ENCODE measurements at regions not wholly inside any gene's neighbourhood (a gene's known extent, or its start where the extent isn't known, plus 50 kb on each side); places are given as distances from the start of the nearest gene placed in this dataset.

DNA sequence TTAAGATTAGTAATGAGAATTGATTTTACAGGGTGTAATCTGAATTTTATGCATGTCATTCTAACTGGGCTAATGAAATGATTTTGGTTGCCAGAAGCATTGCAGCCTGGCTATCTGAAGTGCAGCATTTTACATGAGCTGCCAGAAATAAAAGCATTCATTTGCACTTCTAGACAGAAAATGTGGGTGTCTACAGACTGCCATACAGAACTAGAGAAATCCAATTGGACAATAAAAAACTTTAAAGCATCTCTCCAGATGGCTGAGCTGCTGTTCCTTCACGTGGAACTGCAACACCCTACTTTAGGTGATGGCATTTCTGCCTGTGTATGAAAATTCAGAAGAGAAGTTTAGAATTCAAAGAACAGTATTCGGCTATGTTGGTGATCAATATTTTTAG, 450.1 kb upstream of the SLITRK1 start:
- WGBS, 2 donors = 82 to 87% methylated on average over 2 of the region's 2 CpGs

DNA sequence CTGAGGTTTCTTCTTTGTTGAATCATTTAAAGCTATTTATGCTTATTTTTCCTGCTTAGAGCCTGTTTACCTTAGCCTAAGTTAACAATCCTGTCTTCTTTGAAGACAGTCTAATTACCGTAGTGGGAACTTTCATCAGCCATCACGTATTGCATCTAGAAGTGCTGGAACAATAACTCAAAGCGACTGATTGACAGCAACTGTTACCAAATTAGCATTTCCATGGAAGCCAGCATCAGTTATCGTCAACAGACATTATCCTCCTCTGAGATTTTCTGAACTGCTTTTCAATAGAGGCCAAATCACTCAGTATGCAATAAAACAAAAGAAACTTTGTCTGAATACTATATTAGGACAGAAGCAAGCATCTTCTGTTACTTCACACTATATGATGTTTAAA, 433.3 kb upstream of the SLITRK1 start:
- TF ChIP-seq POLR2AphosphoS5 (IDR thresholded peaks at IDR 0.05) = no peak
- no peak for TF ChIP-seq POLR2A (IDR thresholded peaks at IDR 0.05)
- TF ChIP-seq, protein P1, sequence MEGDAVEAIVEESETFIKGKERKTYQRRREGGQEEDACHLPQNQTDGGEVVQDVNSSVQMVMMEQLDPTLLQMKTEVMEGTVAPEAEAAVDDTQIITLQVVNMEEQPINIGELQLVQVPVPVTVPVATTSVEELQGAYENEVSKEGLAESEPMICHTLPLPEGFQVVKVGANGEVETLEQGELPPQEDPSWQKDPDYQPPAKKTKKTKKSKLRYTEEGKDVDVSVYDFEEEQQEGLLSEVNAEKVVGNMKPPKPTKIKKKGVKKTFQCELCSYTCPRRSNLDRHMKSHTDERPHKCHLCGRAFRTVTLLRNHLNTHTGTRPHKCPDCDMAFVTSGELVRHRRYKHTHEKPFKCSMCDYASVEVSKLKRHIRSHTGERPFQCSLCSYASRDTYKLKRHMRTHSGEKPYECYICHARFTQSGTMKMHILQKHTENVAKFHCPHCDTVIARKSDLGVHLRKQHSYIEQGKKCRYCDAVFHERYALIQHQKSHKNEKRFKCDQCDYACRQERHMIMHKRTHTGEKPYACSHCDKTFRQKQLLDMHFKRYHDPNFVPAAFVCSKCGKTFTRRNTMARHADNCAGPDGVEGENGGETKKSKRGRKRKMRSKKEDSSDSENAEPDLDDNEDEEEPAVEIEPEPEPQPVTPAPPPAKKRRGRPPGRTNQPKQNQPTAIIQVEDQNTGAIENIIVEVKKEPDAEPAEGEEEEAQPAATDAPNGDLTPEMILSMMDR (IDR thresholded peaks at IDR 0.05) = no peak
- no peak for TF ChIP-seq EP300 (IDR thresholded peaks at IDR 0.05)
- H3K9me3 ChIP-seq = no peaks in the 10 kb centered on the region
- H3K36me3 ChIP-seq = no peaks in the 10 kb centered on the region
- no peak for DNase-seq
- ATAC-seq (ENCODE audit: low FRiP score in 2 of 2) = no peak
- H3K4me1 ChIP-seq = no peaks in the 10 kb centered on the region
- no peak overlapping the region for H3K4me3 ChIP-seq
- 48 to 55% methylated on average over 4 of the region's 4 CpGs for WGBS, 2 donors
- H3K27me3 ChIP-seq = no peaks in the 10 kb centered on the region
- no peak overlapping the region for H3K27ac ChIP-seq

More for the DNA sequence above, 450.1 kb upstream of the SLITRK1 start:
- H3K9me3 ChIP-seq = no peaks in the 10 kb centered on the region
- TF ChIP-seq, protein P1 (IDR thresholded peaks at IDR 0.05) = no peak
- no peak for TF ChIP-seq EP300 (IDR thresholded peaks at IDR 0.05)
- no peak for TF ChIP-seq POLR2AphosphoS5 (IDR thresholded peaks at IDR 0.05)
- no peak for TF ChIP-seq POLR2A (IDR thresholded peaks at IDR 0.05)
- no peaks in the 10 kb centered on the region for H3K27me3 ChIP-seq
- ATAC-seq (ENCODE audit: low FRiP score in 2 of 2) = no peak
- no peak overlapping the region for H3K27ac ChIP-seq
- no peaks in the 10 kb centered on the region for H3K36me3 ChIP-seq
- no peak overlapping the region for H3K4me3 ChIP-seq
- no peak for DNase-seq
- no peaks in the 10 kb centered on the region for H3K4me1 ChIP-seq

DNA sequence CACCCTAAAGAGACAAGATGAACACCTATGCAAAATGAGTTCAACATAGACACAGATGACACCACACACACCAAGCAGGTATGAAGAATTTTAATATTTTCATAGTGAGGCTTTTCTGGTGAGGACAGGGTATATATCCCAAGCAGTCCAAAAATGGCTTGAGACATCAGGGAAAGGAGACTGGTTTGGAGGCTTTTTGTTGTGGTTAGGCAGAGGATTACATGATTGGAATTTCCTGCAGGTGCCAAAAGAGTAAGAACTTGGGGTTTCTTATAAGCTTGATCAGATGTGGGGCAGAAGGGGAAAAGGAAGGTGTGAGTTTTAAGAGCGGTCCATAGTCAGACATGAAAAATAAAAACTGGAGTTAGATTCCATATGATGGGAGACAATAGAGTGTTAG, 420.8 kb upstream of the SLITRK1 start:
- 87 to 92% methylated on average over 1 of the region's 1 CpG for WGBS, 2 donors
- no peak overlapping the region for H3K4me3 ChIP-seq
- H3K4me1 ChIP-seq = no peaks in the 10 kb centered on the region
- ATAC-seq (ENCODE audit: low FRiP score in 2 of 2) (no peak), DNase-seq (no peak)
- H3K9me3 ChIP-seq = no peaks in the 10 kb centered on the region
- TF ChIP-seq, protein P1 (IDR thresholded peaks at IDR 0.05) = no peak
- TF ChIP-seq EP300 (IDR thresholded peaks at IDR 0.05) = no peak
- TF ChIP-seq POLR2A (IDR thresholded peaks at IDR 0.05) = no peak
- TF ChIP-seq POLR2AphosphoS5 (IDR thresholded peaks at IDR 0.05) = no peak
- no peak overlapping the region for H3K27ac ChIP-seq
- no peaks in the 10 kb centered on the region for H3K27me3 ChIP-seq
- H3K36me3 ChIP-seq = no peaks in the 10 kb centered on the region

DNA sequence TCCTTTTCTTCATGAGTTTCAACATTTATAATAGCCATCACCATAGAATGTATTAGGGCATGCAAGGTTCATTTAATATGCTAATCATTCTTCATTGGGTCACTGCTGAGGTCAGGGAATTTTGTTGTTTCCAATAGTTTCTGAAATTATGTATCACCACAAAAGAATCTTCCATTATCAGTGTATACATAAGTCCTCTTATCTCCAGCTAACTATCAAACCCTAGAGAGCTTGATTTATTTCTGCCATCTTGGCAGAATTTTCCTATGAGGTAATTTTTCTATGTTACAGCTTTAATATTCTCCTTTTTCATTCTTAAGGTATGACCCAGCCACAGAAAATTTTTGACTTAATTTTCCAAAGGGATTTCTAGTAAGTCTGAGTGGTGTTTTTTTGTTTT, 415.0 kb upstream of the SLITRK1 start:
- Histone ChIP-seq H3K4me3 (no peak overlapping the region), H3K9me3 (no peaks in the 10 kb centered on the region), H3K36me3 (no peaks in the 10 kb centered on the region), H3K4me1 (no peaks in the 10 kb centered on the region), H3K27ac (no peak overlapping the region), H3K27me3 (no peaks in the 10 kb centered on the region)
- TF ChIP-seq POLR2A (IDR thresholded peaks at IDR 0.05) = no peak
- TF ChIP-seq, protein P1 (IDR thresholded peaks at IDR 0.05) = no peak
- no peak for TF ChIP-seq POLR2AphosphoS5 (IDR thresholded peaks at IDR 0.05)
- no peak for TF ChIP-seq EP300 (IDR thresholded peaks at IDR 0.05)
- no peak for DNase-seq
- ATAC-seq (ENCODE audit: low FRiP score in 2 of 2) = no peak

DNA sequence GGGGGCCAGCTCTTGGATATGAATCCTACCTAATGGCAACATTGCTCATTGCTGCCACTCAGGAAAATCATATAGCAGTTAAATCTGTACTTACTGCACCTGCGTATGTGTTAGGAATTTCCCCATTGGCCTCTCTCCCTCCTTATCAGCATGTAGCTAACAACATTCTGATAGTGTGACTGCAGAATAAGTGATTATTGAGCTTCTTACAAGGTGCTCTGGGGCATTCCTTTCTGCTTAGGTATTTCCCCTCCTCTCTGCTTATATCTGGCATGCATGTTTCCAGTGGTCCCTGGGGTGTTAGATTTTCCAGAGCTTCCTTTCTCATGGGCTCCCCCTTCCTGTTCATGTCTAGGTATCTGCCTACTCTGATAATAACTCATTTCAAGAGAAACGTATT, 414.1 kb upstream of the SLITRK1 start:
- Histone ChIP-seq H3K27ac (no peak overlapping the region), H3K9me3 (no peaks in the 10 kb centered on the region), H3K4me3 (no peak overlapping the region), H3K27me3 (no peaks in the 10 kb centered on the region), H3K4me1 (no peaks in the 10 kb centered on the region), H3K36me3 (no peaks in the 10 kb centered on the region)
- TF ChIP-seq, protein P1 (IDR thresholded peaks at IDR 0.05) = no peak
- ATAC-seq (ENCODE audit: low FRiP score in 2 of 2) (no peak), DNase-seq (no peak)
- WGBS, 2 donors = 43 to 65% methylated on average over 2 of the region's 2 CpGs

Data from upper lobe of left lung (tissue), 6 donors.